Mammary epithelial cell (primary cell): ENCODE measurements at regions not wholly inside any gene's neighbourhood (a gene's known extent, or its start where the extent isn't known, plus 50 kb on each side); places are given as distances from the start of the nearest gene placed in this dataset.

Source experiments
- EZH2 ChIP-seq: IDR thresholded peaks from 2 replicates; pipeline ENCODE4 v1.6.1; 2012; ENCODE audit warnings: low read length, inconsistent platforms, borderline replicate concordance
- TF ChIP-seq, protein P1 (sequence below), 2 donors: IDR thresholded peaks in 1 of 2; conservative IDR thresholded peaks in 1 of 2; 2 replicates each; pipeline ENCODE4 v1.5.1; 2011 to 2012; ENCODE audit warnings: inconsistent platforms in 2 of 2, low read length in 2 of 2, mild to moderate bottlenecking in 2 of 2, control low read depth in 1 of 2, low read depth in 1 of 2; ENCODE audit not compliant: insufficient read depth in 1 of 2; ENCODE audit errors: extremely low read depth in 1 of 2

DNA sequence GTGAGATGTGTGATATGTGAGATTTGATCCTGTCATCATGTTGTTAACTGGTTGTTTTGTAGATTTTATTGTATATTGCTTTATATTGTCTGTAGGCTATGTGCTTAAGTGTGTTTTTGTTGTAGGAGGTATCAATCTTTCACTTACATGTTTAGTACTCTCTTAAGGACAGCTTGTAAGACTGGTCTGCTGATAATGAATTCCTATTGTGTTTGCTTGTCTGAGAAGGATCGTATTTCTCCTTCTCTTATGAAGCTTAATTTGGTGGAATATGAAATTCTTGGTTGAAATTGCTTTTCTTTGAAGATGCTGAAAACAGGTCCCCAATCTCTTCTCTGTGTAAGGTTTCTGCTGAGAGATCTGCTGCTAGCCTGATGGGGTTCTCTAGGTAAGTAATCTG lies 94.5 kb upstream of the ARHGAP5 start:
- TF ChIP-seq, protein P1, sequence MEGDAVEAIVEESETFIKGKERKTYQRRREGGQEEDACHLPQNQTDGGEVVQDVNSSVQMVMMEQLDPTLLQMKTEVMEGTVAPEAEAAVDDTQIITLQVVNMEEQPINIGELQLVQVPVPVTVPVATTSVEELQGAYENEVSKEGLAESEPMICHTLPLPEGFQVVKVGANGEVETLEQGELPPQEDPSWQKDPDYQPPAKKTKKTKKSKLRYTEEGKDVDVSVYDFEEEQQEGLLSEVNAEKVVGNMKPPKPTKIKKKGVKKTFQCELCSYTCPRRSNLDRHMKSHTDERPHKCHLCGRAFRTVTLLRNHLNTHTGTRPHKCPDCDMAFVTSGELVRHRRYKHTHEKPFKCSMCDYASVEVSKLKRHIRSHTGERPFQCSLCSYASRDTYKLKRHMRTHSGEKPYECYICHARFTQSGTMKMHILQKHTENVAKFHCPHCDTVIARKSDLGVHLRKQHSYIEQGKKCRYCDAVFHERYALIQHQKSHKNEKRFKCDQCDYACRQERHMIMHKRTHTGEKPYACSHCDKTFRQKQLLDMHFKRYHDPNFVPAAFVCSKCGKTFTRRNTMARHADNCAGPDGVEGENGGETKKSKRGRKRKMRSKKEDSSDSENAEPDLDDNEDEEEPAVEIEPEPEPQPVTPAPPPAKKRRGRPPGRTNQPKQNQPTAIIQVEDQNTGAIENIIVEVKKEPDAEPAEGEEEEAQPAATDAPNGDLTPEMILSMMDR (conservative IDR thresholded peaks at IDR 0.05 in 1 of 2, IDR thresholded peaks at IDR 0.05 in 1 of 2; ENCODE audit: extremely low read depth in 1 of 2, insufficient read depth in 1 of 2, low read depth in 1 of 2, low read length in 2 of 2): no peak
- no peak for TF ChIP-seq EZH2
